LNCAP (cell line): ENCODE measurements at regions not wholly inside any gene's neighbourhood (a gene's known extent, or its start where the extent isn't known, plus 50 kb on each side); places are given as distances from the start of the nearest gene placed in this dataset.

Experiments
- TF ChIP-seq, protein P1 (sequence below): fragments of 450-650 bp; IDR thresholded peaks from 2 replicates; pipeline ENCODE4 v1.5.1; 2017; ENCODE audit warnings: mild to moderate bottlenecking

DNA sequence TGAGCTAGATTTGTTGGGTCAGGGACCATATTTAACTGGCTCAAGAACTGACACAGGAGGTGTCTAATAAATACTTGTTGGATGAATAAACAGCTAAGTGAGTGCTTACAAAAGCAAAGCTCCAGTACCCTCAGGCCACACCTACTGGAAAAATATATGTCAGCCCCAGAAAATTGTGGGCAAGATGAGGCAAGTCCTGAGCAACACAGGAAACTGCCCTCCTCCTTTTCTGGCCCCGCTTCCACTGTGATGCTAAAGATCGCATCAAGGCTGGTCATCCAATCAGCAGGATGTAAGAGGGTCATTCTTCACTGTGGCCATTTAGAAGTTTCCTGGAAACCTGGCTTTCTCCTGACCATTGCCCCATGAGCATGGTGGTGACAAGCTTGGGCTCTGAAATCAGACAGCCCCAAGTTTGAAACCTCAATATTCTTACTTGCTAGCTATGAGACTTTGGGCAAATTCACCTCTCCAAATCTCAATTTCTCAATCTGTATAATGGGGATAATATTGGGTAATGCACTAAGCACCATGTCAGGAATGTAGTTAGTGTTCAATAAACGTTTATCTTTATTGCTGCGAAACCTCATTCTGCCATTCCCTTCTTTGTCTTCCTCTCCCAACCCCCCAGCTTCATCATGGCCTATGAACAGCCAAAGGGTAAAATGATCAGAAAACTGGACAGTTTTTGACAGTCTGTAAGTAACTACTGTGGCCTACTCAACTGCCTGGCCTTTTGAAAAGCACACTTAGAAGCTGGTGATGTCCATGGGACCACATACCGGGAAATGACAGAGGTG, 139.3 kb upstream of the PZP start:
- TF ChIP-seq, protein P1, sequence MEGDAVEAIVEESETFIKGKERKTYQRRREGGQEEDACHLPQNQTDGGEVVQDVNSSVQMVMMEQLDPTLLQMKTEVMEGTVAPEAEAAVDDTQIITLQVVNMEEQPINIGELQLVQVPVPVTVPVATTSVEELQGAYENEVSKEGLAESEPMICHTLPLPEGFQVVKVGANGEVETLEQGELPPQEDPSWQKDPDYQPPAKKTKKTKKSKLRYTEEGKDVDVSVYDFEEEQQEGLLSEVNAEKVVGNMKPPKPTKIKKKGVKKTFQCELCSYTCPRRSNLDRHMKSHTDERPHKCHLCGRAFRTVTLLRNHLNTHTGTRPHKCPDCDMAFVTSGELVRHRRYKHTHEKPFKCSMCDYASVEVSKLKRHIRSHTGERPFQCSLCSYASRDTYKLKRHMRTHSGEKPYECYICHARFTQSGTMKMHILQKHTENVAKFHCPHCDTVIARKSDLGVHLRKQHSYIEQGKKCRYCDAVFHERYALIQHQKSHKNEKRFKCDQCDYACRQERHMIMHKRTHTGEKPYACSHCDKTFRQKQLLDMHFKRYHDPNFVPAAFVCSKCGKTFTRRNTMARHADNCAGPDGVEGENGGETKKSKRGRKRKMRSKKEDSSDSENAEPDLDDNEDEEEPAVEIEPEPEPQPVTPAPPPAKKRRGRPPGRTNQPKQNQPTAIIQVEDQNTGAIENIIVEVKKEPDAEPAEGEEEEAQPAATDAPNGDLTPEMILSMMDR, result no peak

DNA sequence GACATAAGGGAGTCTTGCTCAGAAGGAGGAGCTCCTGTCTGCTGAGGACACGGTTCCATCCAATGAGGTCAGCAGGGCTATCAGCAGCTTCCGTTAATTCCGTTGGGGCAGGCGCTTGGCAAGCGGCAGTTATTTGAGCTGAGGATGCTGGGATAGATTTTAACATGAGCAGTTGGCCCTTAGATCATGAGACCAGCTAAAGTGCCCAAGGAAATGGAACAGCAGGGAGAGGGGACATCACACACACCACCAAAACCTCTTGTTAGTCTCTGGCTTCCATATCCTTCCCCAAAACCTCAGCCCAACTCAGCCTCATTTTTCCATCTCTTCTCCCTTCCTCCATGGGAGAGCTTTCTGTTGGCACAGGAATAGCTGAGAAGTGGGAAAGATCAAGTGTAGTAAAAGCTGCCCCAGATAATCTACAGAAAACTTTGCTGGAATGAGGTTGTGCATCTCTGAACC, 138.7 kb upstream of the PZP start:
- TF ChIP-seq, protein P1, result no peak

DNA sequence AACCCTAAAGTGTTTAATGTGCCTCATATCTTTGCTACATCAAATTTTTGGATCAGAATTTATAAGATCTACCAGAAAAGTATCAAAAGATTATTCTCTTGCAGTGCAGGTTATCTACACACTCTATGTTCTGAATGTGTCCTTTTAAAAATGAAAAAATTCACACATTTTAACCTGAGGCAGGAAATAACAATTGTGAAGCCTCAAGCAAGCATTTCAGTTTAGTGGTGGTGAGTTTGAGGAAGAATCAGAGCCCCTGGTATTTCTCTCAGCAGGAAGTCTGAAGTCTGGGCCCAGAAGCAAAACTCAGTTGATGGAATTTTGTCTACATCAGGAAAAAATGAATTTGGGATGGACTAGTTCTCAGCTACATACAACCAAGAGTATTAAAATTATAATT, 137.0 kb upstream of the PZP start:
- TF ChIP-seq, protein P1, result no peak

DNA sequence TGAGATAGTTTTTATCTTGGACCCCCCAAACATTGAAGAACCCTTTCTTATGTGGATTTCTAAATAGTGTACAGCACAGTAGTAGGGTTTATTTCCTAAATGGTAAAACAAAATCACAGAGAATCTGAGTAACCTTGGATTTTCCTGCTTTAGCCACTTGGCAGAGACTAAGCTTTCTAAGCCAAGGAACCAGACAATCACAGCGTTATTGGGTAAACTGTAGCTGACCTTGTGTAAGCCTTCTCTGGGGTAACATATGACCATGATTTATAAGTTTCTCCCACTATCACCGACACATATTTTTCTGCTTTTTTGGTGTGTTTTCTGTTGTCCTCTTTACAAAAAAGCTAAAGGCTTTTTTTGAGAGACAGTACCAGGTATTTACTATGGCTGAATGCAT, 136.3 kb upstream of the PZP start:
- TF ChIP-seq, protein P1, result no peak

- TF ChIP-seq, protein P1, result no peak
Measured at GRCh38 chr12:9343731-9344130, 135.5 kb upstream of the PZP start.

DNA sequence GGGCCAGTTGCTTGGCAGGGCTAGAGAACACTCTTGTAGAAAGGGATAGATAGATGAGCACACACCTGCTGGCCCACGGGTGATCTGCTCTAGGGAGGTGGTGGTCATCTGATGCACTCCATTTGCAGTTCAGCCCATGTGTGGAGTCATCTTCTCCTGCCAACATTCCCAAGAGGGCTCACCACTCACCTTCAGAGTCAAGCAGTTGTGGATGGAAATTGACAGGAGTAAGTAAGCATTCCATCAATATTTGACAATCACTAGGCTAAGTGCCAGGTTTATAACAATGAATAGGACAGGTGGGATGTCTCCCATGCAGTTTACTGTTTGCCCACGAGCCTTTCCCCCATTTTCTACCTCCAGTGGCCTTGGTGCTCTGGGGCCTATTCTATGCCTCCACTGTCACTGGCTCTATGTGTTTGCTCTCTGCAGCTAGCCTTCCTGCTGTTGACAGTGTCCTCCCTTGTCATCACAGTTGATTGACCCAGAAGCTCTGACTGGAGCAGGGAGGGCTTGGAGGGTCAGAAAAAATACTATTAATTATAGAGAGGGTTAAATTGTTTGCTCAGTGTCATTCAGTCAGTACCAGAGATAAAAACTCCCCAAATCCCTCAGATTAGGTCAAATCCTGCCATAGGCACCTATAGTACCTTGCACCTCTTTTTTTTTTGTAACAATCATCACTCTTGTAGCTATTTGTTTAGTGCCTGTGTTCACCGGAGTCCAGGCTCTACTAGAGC, 134.6 kb upstream of the PZP start:
- TF ChIP-seq, protein P1, result no peak

DNA sequence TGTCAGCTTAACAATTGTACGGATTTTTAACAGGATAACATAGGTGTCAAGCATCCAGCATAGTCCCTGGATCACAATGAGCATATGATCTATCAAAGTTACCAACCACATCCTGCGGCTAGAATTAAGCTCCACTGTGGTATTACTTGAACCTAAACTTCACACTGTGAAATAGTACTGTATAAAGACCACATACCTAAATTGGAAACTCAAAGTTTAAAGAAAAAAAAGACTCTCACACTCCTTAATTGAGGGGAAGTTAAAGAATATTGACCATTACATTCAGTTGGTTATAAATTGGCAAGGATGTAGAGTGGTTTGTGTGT, 133.0 kb upstream of the PZP start:
- TF ChIP-seq, protein P1, result no peak
